GM19463 (cell line): ENCODE measurements at regions not wholly inside any gene's neighbourhood (a gene's known extent, or its start where the extent isn't known, plus 50 kb on each side); places are given as distances from the start of the nearest gene placed in this dataset.

Experiments used
- ATAC-seq: cut with Tn5 transposase; IDR thresholded peaks from one replicate; pipeline ENCODE4 v1.9.1; 2021; ENCODE audit warnings: mild to moderate bottlenecking, moderate library complexity; ENCODE audit not compliant: unreplicated experiment

DNA sequence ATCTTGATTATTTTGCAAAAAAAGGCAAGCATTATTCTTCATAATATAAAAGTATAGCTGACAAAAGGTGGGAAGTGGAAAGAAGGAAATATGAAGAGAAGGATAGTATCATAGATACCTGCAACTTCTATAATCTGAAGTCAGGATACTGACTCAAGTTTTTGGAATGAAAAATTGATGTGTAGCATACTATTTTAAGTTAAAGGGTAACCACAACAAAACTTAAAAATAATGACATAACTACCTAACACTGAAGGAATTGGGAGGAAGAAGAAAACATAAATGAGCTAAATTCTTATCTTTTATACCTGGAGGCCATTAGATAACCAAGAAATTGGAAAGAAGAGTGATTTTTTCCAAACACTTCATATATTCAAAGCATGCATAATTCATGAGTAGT, 51.8 kb upstream of the TLE1 start:
- ATAC-seq: no peak

DNA sequence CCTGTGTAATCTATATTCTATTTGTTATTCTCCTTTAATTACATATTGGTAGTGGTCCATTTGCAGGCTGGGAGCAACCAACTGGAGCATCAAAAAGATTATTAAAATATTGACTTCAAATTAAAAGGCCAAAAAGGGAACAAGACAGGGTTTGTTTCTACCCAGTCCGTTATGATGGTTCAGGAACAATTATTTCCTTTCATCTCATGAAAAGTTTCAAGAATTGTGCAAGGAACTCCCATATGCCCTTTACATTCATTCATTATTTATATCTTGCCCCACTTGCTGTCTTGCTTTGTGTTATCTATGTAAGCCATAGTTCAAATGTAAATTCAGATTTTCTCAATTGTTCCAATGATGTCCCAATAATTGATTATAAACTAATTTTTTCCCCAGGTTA, 58.7 kb upstream of the TLE1 start:
- no peak for ATAC-seq

DNA sequence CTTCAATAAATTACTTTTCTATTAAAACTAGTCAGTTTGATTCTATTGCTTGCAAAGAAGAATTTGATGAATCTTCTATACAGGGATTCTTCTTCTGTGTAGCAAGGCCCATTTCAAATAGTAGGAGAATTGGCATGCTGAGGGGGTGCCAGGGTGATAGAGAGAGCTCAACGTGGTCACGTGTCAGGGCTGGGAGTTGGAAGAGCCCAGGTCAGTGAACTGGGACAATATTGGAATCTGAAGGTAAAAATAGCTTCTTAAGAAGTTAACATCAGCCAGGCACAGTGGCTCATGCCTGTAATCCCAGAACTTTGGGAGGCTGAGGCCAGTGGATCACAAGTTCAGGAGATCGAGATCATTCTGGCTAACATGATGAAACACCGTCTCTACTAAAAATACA, 64.1 kb upstream of the TLE1 start:
- no peak for ATAC-seq

DNA sequence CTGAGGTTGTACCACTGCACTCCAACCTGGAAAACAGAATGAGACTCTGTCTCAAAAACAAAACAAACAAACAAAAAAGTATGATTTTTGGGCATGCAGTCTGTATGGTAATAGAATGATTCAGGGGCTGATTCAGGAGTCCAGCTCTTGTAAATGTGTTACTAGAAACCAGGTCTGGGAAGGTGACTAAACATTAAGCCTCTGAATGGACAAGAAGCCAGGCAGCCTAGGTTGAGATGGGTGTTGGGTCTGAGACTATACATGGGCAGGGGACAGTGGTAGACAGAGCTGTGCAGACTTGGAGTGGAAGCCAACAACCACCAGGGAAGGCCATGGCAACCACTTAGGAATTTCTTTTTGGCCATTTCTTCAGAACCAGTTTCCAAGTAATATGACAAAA, 64.9 kb upstream of the TLE1 start:
- no peak for ATAC-seq

DNA sequence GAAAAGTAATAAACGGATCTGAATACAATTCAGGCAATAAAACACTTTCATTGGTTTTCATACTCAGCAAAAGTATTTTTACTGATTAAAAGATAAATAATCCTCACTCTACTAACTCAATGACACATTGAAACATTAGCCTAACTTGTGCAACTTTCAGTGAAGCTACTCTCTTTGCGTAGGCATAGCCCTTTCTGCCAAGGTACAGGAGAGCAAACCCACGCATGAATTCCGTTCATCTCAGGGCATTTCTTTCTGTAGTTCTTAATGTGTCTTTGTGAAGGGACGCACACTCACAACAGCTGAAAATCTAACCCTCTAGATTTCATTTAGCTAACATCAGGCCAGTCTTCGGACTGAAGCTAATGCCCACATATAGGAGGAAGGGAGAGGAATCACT, 66.4 kb upstream of the TLE1 start:
- ATAC-seq: no peak

DNA sequence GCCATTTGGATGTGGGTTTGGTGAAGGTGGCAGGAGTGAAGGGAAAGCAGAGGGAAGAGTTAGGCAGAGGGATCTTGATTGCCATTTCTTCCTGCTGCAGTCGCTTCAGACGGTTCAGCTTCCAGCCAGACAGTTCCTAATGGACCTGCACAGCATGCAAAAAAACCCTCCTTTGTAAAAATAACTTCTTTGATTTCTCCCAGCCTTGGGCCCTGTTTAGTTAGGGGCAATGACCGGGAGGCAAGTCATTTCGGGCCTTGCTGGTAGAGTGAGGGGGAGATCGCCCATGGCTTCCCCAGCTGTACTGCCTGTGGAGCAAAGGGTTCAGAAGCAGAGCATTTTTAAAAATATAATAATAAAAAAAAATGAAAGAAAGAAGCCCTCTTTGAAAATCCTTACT, 67.2 kb upstream of the TLE1 start:
- ATAC-seq: no peak

DNA sequence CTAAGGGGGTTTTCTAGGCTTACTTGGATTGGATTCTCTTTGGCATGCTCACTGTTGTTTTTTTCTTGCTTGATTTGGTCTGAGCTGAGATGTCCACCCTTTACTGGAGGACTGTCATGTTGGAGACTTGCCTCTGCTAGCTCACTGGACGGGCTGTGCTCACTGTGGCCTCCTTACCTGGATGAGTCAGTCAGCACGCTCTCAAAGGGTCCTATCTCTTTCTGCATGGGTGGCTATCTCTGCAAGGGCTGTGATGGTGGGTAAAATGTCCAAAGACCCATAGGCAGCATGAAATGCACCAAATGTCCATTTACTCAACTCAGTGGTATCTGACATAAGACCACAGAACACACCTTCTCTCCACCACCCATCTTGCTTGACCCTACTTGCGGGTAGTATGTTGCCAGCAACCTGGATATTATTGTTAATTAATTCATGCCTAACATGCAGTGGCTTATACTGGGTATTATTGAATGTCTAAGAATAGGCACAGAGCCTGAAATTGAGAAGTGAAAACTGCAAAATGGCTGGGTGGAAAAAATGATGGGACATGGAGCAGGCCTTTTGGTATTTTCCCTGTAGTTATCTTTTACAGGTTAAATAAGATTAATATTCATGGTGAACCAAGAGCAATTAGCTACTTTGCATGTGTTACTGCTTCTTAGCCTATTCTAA, 68.9 kb upstream of the TLE1 start:
- ATAC-seq: no peak

DNA sequence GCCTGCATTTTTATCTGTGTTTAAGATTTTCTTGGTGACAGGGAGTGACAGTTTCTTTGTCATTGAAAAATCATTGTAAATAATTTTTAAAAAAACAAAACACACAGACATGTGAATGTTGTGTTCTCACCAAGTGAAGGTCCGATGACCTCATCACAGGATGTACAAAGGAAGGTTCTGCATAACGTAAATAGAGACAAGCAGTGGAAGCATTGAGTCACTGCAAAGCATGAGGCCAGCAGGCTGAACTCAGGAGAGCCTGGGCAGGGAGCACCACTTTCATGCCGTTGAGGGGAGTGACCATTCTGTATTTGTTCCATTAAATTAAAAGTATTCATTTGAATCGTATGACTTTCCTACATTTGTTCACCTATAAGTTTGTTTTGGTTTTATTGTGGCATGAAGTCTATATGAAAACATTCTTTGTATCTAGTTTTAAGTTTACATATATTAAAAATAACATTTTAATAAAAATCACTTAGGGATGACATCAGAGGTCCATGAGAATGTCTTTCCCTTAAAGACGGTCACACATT, 70.4 kb upstream of the TLE1 start:
- no peak for ATAC-seq

DNA sequence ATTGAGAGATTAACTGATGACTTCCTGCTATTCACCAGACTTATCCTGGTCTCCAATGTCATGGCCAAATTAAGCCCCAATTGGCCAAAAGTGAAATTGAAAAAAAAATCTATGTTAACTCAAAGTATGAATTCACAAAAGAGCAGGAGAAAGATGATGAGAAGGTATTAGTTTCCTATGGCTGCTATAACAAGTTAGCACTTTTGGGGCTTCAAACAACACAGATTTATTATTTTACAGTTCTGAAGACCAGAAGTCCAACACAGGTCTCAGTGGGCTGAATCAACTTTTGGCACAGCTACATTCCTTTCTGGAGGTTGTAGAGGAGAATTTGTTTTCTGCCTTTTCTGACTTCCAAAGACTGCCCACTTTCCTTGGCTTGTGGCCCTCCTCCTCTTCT, 78.6 kb upstream of the TLE1 start:
- no peak for ATAC-seq

DNA sequence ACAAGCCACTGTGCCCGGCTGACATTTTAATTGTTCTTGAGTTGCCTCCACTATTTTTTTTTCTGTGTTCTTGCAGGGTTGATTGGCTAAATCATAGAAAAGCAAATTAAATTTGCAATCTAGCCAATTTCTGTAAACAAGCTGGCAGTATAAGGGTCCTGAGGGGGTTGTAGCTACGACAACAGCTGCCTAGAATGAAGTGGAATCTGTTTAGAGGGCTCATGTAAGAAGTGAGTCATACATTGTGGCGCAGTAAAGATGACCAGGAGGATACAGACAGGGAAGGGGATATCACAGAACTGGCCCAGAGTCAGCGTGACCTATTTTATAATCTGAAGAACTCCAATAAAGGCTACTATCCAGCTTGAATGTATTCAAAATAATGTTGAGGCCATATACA, 82.2 kb upstream of the TLE1 start:
- no peak for ATAC-seq

DNA sequence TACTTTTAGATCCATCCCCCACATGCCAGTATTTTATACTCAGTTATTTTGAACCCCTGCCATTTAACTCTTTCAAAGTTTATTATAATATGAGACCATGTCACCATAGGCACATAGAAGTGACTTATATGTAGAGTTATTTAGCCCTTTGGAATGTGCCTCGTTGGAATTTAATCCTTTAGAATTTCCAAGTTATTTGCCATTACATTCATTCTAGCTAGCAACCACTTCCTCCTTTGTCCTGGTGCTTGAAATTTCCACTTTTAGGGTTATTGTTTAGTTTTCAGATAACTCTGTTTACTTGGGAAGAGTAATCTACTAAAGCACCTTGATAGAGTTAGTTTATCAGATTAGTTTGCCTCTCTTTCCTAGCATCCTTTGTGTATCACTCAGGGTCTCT, 82.8 kb upstream of the TLE1 start:
- no peak for ATAC-seq

DNA sequence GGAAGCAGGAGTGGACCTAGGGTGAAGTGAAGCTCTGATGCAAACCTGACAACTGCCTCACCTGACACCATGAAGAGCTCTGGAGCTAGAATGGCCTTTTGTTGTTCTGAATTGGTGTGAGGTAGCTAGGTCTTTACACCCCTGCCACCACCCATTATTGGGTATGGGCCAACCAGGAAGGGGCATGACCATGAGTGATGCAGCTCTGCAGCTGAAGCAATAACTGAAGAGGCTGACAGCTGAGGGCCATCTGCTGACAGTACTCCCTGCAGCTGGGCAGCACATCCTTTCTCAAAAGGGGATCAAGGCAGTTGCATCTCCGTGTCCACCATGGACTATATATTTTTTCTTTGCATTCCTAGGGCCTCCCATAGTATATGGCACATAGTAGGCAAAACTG, 87.0 kb upstream of the TLE1 start:
- no peak for ATAC-seq

DNA sequence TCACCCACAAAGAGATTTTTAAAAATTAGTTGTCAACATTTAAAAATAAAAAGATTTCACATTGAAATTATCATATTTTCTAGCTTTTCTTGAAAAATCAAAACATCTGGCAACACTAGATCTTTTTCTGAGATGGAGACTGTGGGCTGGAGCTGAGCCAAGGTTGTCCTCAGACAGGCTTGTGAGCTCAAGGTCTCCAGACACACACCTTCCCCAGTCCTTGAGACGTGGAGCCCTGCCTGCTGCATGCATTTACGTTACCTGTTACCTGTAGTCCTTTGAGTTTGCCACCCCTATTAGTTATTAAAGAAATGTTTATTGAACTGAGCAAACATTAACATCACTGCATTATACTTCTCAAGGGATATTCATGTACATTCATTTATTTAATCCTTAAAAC, 87.5 kb upstream of the TLE1 start:
- no peak for ATAC-seq

DNA sequence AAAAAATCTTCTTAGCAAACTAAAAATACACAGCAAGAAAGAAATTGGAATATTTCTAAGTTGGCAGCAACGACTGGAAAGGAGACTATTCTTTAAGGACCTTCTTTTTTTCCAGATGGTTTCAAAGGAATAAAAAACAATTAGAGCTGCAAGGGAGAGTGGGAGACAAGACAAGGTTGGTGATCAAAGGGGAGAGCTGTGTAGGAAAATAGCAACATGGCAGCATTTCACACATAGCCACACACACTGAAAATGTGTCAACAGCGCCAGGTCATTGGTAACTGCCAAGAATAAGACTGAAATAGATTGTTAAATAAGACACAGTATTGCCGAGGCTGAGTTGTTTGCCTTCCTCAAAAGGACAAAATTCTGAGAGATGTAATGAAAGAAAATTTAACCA, 88.1 kb upstream of the TLE1 start:
- no peak for ATAC-seq

DNA sequence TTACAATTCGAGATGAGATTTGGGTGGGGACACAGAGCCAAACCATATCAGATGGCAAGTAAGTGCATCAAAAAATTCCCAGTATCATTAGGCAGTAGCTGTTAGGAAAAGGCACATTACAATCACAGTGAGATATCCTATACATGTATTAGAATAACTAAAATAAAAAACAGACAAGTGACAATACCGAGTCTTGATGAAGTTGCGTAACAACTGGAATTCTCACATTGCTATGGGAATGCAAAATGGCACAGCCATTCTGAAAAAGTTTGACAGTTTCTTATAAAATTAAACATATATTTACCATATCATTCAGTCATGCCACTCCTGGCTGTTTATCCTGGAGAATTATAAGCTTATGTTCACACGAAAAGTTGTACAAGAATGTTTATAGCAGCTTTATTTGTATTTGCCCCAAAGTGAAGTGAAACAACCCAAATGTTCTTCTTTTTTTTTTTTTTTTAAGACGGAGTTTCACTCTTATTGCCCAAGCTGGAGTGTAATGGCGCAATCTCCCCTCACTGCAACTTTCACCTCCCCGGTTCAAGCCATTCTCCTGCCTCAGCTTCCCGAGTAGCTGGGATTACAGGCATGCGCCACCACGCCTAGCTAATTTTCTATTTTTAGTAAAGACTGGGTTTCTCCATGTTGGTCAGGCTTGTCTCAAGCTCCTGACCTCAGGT, 93.1 kb upstream of the TLE1 start:
- no peak for ATAC-seq

DNA sequence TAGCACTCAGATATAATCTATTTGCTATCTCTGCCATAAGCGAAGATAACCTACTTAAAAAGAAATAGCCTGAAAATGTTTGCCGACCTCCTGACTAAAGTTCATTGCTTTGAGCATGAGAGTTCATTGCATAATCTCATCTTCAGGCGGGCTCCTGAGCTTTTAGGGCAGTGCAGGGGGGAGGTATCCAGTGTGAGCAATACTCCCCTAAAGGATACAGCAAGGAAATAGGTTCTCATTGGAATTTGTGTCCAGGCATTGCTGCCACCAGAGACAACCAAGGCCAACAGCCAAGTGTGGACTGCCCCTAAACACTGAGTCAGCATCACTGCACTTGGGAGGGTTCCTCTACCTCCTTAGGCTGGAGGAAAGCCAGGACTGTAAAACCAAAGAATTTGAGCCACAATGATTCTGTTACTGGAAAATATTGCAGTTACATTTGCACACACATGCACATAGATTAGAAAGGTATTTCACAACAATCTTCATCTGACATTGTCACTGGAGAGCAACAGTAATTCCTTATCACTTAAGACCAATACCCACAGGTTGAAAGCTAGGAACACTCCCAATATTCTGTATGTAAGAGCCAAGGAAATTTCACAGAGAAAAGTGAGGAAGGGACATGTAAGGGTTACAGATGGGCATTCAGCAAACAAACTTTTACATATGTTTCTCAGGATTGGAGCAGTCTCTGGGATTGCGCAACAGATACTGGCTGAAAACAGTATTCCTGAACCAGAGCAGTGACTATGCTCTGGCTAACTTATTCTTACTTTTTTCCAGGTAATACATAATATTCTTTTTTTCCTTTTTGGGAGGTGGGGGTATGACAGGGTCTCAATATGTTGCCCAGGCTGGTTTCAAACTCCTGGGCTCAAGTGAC, 98.6 kb upstream of the TLE1 start:
- ATAC-seq: no peak

DNA sequence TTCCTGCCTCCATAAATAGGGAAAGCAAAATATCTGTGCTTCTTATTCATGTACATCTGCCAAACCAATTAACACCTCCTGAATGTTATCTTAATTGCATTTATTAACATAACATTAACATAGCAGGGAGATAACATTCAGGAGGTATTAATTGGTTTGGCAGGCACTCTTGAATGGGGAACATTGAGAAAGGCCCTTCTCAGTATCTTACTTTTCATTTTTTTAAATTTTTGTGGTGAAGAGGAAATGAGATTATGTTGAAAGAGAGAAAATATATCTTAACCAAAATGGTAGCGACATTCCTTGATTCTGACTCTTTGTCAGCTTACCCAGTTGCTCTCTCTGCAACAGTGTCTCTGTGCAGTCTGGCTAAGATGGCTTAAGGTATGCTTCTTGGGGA, 100.4 kb upstream of the TLE1 start:
- ATAC-seq: no peak

DNA sequence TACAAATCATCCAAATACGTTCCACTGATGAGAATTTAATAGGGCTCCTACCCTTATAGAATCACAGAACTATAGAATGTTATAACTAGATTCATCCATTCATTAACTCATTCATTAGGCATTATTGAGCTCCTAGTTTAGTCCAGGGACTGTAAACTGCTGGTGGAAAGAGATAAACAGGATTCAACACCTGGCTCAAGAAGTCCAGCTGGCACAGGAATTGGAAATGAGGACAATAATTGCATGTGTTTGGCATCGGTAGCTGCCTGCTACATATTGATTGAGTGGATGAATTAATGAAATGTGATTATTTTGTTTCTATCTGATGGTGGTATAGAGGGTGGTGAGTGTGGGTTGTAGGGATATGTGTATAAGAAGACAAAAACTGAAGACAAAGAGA, 100.8 kb upstream of the TLE1 start:
- no peak for ATAC-seq

DNA sequence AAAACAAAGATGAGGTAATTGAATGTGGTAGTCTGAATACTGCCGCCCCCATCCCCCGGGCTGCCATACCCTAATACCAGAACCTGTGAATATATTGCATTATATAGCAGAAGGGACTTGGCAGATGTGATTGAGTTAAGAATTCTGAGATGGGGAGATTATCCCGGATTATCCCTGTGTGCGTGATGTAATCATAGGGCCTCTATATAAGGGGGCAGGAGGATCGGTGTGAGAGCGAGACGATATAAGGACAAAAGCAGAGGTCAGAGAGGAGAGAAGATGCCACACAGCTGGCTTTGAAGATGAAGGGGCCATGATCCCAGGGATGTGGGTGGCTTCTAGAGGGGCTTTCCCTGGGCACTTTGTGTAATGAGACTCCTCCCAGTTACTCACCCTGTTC, 101.7 kb upstream of the TLE1 start:
- ATAC-seq: no peak

DNA sequence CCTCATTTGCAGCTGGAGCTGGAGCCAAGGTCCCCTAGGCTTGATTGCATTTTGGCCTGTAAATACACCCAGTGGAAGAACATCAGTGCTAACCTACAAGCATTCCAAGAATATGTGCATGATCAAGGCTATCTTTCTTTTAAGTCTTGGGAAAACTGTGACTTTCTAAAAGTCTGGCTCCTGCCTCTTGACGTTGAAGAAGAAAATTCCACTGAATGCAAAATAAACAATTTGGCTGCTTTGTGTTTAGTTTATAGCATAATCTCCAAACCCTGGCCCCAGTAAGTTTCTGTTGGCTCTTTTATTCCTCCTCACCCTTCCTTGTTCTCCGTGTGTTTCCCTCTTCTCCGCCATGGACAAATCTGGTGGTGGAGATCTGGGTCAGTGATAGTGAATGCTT, 109.3 kb upstream of the TLE1 start:
- no peak for ATAC-seq

DNA sequence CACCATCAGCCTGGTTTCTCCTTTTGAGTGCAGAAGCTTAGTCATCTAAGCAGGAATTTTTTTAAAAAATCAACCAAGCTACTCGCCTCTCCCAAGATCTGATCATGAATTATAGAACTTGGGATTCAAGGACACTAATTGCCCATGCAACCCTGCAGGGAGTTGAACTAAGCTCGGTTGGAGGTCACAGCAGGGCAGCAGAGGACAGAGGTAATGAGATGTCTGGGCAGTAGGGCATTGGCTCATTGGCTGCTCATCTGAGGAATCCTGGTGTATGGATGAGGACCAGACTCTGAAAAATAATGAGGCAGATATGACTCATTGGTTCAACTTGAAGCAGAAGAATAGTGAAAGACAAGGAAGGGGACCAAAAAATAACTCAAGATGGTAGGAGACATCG, 111.8 kb upstream of the TLE1 start:
- no peak for ATAC-seq

DNA sequence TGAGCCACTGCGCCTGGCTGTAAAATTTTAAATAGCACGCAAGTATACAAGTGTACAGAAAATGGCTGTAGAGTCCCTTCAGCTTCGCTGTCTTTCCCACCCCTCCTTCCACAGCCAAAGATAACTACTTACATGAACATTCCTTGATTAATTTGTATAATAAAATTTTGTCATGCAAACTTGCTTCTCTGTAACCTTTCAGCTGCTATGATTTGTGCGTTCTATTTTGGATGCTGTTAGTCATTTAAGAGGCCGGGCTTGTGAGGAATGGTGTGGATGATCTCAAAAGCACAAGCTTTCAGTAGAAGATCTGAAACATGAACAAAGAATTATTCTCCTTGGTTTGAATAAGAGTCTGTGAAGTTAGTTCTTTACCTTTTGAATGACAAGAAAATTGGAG, 115.0 kb upstream of the TLE1 start:
- ATAC-seq: no peak
